ENCODE measurements at regions not wholly inside any gene's neighbourhood (a gene's known extent, or its start where the extent isn't known, plus 50 kb on each side); places are given as distances from the start of the nearest gene placed in this dataset.

DNA sequence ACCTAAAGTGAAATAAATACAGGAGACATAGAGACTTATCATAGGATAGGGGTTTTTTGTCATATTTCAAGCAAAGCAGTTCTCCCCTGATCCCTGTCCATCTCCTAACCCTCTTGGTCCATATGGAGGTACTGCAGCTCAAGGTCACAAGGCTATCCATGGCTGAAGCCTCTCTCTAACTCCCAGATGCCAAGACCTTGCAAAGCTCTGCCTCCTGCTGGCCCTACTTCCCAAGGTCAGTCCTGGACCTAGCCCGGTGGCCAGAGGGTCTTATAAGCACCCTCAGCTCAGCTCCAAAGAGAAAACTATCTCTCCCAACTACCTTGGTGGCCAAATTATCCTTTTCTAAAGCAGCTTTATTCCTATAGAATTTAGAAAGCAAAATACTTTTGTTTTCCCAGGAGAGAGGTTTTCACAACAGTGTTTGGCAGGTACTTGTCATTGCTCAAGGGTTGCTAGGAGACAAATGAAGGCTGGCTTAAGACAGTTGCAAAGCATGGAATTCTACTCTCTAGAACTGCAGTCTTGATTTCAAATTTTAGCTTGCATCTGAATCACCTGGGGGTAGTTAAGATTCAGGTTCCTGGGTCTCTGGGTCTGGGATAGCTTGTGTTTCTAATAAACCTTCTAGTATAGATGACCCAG is 121.5 kb downstream of the XCL2 start:
- TF ChIP-seq, protein P1, sequence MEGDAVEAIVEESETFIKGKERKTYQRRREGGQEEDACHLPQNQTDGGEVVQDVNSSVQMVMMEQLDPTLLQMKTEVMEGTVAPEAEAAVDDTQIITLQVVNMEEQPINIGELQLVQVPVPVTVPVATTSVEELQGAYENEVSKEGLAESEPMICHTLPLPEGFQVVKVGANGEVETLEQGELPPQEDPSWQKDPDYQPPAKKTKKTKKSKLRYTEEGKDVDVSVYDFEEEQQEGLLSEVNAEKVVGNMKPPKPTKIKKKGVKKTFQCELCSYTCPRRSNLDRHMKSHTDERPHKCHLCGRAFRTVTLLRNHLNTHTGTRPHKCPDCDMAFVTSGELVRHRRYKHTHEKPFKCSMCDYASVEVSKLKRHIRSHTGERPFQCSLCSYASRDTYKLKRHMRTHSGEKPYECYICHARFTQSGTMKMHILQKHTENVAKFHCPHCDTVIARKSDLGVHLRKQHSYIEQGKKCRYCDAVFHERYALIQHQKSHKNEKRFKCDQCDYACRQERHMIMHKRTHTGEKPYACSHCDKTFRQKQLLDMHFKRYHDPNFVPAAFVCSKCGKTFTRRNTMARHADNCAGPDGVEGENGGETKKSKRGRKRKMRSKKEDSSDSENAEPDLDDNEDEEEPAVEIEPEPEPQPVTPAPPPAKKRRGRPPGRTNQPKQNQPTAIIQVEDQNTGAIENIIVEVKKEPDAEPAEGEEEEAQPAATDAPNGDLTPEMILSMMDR (conservative IDR thresholded peaks at IDR 0.05 in 1 of 2, IDR thresholded peaks at IDR 0.05 in 1 of 2; ENCODE audit: extremely low read depth in 1 of 2, insufficient read depth in 1 of 2, low read depth in 1 of 2, low read length in 2 of 2), result no peak
- no peak for TF ChIP-seq EZH2 (IDR thresholded peaks at IDR 0.05; ENCODE audit: borderline replicate concordance, low read length)

Measured in mammary epithelial cell (primary cell).